Inferior parietal cortex (tissue), 1 donor: ENCODE measurements at regions not wholly inside any gene's neighbourhood (a gene's known extent, or its start where the extent isn't known, plus 50 kb on each side); places are given as distances from the start of the nearest gene placed in this dataset.
"Not testable (repeated sequence)": the region's sequence is repeated elsewhere in the genome, so short reads cannot be mapped to it uniquely, and the experiment has no call there.

Source experiments
- DNase-seq: peaks from one replicate; pipeline ENCODE4 v3.0.0-alpha.2; 2016; ENCODE audit errors: extremely low spot score

DNA sequence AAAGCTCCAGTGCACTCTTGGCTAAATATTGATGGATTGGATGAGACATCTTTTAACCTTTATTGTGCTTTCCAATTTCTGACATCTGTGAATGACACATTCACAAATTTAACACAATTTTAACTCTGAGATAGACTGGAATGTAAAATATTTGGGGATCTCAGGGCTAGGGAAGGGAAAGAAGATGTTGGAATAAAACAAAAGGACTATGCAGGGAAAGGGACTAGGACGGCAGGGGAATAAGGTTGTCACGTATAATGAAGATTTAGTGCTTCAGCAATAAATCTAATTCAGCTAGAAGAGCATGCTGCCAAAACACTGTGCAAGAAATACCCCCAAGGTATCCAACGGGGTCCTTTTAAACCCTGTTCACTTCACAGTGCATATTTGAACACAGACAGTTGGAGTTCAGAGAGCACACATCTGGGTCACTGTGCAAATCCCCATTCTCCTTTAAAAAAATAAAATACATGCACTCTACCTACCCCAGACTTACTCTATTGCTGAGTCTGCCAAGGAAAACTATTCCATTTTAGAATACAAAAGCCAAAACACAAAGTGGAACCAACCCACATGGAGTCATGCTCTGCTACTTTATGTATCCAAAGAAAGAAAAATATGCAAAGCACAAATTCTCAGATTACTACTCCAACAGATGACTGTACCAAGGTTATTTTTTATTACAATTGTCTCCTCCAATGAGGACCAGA lies 151.0 kb upstream of the RSPO3 start:
- no peak for DNase-seq

DNA sequence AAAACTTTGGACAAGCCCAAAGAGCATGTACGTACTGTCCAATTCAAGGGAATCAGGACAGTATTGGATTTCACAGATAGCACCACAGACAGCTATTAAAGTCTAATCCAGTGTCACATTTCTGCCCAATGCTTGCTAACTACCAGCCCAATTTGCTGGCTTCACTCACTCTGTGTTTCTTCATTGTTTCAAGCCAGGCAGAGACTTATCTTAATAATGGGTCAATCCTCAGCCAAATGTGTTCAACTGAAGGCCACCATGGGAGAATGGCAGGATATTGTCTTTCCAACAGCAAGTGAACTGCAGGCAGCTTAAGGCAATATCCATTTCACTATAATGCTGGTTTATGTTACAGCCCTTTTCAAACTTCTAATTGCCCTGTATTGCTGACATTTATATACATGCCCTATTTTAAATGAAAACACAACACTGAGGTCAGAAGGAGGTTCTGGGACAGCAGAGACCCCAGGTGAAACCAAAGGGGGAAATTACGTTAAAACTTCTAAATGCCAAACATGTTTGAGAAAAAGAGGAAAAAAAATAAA lies 142.1 kb upstream of the RSPO3 start:
- DNase-seq: no peak

DNA sequence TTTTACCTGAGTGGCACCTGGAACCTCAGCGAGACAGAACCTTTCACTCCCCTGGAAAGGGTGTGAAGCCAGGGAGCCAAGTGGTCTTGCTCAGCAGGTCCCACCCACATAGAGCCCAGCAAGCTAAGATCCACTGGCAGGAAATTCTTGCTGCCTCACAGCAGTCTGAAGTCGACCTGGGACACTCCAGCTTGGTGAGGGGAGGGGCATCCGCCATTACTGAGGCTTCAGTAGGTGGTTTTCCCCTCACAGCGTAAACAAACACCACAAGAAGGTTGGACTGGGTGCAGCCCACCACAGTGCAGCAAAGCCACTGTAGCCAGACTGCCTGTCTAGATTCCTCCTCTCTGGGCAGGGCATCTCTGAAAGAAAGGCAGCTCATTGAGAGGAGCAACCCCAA lies 134.7 kb upstream of the RSPO3 start:
- no peak for DNase-seq

DNA sequence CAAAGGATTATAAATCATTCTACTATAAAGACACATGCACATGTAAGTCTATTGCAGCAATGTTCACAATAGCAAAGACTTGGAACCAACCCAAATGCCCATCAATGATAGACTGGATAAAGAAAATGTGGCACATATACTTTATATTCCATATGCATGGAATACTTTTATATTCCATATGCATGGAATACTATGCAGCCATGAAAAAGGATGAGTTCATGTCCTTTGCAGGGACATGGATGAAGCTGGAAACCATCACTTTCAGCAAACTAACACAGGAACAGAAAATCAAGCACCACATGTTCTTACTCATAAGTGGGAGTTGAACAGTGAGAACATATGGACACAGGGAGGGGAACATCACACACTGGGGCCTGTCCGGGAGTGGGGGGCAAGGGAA lies 130.3 kb upstream of the RSPO3 start:
- not testable (repeated sequence) for DNase-seq

DNA sequence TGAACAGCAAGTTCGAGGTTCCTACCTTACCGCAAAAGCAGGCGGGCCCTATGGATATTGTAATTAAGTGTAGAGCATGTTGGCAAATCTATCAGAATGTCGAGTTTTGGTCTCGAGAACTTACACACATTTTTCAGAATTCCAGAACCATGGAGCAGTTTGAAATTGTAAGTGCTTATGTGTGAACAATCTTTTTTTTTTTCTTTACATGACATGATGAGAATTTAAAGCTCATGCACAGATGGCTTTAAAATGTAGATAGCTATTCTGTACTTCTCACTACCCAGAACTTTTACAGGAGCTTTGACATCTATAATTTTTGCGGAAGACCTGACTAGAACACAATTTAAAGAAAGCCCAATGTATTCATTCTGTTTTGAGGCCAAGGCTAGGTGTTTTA lies 117.8 kb upstream of the RSPO3 start:
- no peak for DNase-seq

DNA sequence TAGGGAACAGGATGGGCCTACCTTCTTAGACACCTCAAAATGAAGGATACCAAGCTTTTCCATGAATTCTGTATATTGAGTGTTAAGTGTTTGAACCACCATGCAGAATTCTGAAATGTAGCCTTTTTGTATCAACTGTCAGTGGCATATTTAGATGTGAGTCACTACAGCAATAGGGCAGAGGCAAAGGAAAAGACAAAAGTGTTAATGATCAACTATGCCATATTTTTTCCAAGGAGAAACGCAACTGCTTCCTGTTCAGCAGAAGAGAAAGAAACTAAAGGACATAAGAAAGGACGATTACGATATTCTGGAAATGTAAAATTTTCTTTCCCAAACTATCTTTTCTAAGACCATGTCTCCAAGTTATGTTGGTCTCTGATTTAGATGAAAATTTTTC lies 104.6 kb upstream of the RSPO3 start:
- no peak for DNase-seq

DNA sequence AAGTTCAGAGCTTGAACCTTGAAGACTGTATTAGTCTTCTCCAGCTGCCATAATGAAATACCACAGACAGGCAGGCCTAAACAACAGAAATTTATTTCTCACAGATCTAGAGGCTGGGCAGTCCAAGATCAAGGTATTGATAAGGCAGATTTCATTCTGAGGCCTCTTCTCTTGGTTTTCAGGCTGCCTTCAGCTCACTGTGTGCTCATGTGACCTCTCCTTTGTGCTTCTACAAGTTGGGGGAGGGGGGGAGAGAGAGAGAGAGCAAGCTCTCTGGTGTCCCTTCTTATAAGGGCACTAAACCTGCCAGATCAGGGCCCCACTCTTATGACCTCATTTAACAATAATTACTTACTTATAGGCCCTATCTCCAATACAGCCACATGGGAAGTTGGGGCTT lies 102.6 kb upstream of the RSPO3 start:
- no peak for DNase-seq

DNA sequence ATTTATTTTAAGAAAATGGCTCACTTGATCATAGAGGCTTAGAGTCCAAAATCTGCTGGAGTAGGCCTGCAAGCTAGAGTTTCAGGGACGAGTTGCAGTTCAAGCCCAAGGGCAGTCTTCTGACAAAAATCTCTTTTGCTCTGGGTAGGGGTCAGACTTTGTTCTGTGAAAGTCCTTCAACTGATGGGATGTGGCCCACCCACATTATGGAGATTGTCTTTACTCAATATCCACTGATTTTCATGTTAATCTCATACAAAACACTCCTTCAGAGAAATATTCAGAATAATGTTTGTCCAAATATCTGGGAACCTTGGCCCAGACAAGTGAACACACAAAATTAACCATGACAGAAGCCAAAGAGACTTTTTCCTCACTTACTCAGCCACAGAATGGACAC lies 98.6 kb upstream of the RSPO3 start:
- DNase-seq: no peak

DNA sequence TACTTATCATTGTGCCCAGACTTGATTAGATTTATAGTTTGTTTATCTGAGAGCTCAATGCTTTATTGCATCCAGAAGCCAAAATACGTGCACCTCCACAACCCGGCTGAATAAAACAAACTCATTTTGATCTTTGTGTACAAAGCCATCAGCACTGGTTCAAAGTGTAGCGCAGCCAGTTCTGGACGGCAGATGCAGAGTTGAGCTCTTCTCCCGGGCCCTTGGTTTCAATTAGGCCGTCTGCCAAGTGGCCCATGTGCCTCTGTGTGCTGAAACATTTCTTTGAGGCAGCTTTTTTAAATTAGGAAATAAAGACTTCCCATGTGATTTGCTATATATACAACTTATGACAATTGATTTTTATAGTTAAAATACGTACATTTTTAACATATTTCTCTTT lies 96.2 kb upstream of the RSPO3 start:
- DNase-seq: no peak

DNA sequence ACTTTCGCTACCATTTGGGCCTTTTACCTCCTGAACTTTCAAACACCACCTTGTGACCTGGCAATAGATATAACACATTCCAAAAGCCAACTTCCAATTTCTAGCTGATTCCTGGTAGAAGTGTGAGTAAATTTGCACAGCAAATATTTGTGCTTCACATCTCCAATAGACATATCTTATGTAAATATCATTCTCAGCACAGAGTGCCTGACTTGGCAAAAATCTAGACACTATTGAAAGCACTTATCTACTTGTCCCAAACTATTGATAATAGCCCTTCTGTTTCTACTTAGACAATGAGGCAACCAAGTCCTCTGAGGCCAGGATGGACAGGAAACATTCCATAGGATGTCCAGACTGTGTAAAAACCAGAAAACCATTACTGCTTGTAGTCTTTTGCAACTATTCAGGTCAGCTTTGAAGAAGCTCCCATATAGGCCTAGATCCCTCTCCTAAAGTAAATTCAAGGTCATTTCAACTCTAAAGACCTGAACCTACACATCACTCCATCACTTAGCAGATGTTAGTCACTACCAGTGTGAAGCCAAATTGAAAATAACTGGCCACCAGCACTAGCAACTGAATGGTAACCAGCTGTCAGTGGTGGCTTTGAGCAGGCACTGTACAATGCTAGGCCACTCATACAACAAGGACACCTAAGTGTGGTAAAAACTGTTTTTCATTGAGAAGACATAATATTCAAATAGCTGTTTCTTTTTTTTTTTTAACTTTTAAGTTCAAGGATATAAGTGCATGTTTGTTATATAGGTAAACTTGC lies 95.3 kb upstream of the RSPO3 start:
- DNase-seq: no peak

DNA sequence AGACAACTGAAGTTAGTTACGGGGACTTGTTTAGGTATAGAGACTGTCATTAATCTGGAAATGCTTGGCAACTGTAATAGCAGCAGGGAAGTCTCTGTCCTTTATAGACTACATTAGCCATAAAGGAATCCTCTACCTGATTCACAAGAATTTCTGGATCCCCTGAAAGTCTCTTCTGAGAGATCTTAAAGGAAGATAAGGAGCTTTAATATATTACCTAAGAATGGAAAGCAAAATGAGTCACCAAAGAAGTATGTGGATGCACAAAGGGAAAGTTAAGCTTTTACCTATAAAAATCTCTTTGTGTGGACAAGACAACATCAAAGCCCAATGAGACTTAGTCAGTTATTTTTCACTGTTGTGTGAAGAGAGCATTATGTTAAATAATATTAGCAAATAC lies 92.2 kb upstream of the RSPO3 start:
- DNase-seq: no peak

DNA sequence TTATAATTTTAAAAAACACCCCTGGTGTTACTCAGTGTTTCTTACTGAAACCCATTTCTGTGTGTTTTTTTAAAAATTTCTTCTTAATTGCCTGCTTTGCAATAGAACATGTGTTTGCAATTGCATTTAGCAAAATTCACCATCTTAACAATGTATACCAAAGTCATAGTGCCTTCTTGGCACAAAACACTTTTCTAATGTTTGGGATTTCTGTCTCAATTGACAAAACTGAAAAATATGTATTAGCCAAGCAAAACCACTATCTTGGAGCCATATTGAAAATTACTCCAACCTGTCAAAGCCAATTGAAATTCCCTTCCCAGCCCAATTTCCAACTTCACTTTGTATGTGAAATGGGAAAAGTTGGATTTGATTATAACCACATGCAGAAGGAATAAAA lies 88.4 kb upstream of the RSPO3 start:
- DNase-seq: no peak

DNA sequence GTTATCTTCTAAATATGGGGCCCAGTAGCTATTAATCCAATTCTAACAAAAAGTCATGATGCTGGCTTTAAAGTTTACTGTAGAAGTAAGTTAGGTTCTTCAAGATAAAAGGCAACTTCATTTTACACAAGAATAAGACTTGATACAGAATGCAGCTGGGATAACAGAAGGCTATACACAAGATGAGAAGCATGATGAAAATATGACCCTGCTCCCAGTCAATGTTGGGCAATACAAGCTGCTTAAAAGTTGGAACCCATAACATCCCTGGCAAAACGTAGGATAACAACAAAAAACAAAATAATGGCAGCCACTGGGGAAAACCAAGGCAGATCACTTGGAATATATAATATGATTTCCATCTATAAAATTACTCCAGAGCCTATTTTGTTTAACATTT lies 87.6 kb upstream of the RSPO3 start:
- DNase-seq: no peak

DNA sequence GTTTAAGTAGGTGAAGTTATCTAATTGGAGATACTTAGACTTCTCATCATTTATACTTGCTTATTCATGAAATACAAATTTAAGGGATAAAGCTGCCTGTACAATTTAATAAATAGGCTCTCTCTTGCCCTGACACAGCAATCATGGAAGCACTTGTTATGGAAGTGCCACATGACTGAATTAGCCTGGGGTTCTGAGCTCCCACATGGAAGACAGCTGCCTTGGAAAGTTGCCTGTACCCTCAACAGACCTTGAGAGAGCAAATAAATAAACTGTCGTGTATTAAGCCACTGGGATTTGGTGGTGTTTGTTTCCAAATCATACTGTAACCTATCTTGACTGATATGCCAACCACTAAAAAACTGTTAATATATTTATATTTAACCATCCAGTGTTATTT lies 87.0 kb upstream of the RSPO3 start:
- no peak for DNase-seq

DNA sequence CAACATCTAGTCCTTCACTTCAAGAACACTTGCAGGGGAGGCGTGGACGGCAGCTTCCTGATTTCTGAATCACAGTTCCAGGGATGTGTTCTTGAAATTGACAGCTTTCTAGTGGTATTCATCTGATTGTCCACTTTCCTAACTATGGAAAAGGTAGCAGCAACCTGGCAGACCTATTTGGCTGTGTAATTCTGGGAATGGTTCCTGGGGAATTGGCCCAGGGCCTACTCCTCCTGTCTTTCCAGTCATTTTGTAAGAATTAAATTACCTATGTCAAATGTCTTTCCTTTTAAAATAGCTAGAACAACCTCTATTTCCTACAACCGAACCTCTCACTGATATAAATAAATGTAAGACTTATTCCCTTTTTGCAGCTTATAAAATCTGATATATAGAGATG lies 85.5 kb upstream of the RSPO3 start:
- no peak for DNase-seq

DNA sequence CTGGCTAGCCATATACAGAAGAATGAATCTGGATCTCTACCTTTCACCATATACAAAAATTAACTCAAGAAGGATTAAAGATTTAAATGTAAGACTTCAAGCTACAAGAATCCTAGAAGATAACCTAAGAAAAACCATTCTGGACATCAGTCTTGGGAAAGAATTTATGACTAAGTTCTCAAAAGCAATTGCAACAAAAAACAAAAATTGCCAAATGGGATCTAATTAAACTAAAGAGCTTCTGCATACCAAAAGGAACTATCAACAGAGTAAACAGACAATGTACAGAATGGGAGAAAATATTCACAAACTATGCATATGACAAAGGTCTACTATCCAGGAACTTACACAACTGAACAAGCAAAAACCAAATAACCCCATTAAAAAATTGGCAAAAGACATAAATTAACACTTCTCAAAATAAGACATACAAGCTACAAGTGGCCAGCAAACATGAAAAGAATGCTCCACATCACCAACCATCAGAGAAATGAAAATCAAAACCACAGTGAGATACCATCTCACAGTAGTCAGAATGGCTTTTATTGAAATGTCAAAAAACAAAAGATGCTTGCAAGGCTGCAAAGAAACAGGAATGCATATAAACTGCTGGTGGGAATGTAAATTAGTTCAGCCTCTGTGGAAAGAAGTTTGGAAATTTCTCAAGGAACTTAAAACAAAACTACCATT lies 66.8 kb upstream of the RSPO3 start:
- no peak for DNase-seq

DNA sequence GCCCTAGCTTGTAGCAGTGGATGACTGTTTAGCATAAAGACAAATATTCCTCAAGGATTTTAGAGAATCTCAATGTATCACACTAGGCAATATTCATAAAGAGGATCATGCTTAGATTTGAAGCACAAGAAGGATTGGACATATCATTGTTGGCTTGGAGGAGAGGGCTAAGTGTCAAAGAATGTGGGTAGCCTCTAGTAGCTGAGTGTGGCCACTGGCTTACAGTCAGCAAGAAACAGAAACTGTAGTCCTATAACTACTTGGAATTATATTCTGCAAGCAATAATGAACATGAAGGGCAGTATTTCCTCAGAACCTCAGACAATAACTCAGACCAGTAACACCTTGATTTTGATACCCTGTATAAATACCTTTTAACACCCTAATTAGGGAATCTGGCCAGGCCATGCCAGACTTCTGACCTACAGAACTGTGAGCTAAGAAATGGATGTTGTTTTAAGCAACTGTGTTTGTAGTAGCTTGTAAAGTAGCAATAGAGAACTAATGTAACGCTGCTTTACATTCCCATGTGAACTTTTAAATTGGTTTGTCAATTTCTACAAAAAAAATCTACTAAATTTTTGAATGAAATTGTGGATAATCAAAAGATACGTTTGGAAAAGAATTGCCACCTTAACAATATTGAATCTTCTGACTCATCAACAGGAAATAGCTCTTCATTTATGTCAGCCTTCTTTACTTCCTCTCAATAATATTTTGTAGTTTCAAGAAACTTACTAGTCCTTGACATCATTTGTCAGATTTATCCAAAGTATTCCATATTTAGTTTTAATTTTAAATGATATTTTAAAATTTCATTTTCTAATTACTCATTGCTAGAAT lies 65.2 kb upstream of the RSPO3 start:
- no peak for DNase-seq

DNA sequence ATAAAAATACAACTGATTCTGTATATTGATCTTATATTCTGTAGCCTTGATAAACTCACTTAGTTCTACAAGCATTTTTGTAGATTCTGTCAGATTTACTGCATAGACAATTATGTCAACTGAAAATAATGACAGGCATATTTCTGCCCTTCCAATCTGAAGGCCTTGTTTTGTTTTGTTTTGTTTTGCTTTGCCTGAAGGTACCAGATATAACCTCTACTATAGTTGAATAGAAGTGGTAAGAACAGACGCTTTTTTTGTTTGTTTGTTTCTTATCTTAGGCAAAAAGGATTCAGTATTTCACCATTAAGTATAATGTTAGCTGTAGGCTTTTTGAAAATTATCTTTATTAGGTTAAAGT lies 64.6 kb upstream of the RSPO3 start:
- DNase-seq: no peak

DNA sequence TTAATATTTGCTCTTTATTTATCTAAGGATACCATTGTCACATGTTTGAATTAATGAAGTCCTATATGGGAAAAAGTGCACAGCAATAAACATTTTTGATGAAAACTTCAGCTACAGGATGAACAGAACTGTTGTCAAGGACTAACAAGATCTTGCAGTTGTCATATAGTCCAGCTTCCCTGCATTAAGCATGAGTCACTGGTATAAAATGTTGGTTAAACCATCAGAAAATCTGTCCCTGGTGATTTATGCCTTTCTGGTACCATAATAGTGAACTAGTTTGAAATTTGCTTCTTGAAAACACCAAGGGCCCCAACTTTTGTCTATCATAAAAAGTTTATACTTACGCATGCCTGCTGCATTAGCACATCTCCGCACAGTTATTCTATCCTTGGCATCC lies 60.4 kb upstream of the RSPO3 start:
- no peak for DNase-seq

DNA sequence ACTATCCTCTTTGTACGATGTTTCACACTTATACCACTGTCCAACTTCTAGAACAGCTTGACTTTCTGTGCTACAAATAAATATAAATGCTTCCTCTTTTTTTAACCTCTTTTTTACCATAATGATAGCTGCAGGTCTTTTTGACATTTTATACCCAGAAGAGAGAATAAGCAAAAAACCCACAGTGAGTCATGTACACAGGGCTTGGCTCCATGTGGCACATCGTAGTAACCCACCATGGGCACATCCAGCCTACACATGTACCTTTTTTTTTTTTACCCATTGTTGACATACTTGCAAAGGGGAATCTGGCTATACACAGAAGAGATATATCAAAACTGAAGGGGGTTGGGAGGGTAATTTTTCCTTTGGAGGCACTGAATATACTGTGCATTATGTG lies 59.5 kb upstream of the RSPO3 start:
- DNase-seq: no peak
